RCC 7860 (cell line): ENCODE measurements at regions not wholly inside any gene's neighbourhood (a gene's known extent, or its start where the extent isn't known, plus 50 kb on each side); places are given as distances from the start of the nearest gene placed in this dataset.

Experiments used
- DNase-seq: peaks from one replicate; pipeline ENCODE4 v3.0.0-alpha.2; 2015; ENCODE audit warnings: low spot score
- FAIRE-seq: peaks from 2 replicates; lab custom pipeline; 2012; peaks lifted over from hg19 to GRCh38; lab: Jason Lieb, UNC

- DNase-seq = peak; percentile 75
- no peak for FAIRE-seq
Observed at GRCh38 chr4:54152846-54153600, 53.1 kb downstream of the GSX2 start.

DNA sequence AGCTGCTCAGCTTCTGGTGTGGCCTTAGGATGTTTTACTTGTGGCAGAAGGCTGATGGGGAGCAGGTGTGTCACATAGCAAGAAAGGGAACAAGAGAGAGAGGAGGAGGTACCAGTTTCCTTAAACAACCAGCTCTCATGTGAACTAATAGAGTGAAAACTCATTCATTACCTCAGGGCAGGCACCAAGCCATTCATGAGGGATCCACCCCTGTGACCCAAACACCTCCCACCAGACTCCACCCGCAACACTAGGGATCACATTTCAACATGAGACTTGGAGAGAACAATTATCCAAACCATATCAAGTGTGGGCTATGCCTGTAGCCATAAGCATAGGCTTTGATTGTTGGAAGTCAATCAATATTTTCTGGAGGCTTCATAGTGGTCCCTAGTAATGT is 56.0 kb downstream of the GSX2 start:
- no peak for FAIRE-seq
- no peak for DNase-seq

- FAIRE-seq (no peak), DNase-seq (no peak)
Observed at GRCh38 chr4:54157606-54158005, 57.6 kb downstream of the GSX2 start.

DNA sequence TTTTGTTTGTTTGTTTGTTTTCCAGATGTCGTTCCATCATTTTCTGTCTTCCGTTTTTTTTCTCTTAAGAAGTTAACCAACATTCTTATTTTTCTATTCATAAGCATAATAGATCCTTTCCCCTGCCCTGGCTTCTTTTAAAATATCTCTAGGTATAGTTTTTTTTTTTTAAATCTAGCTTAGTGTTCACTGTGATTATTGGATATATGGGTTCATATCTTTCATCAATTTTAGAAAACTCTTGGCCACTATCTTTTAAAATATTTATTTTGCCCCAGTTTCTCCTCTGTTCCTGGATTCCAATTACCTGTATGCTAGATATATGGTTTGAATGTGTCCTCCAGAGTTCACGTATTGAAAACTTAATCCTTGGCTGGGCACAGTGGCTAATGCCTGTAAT is 59.6 kb downstream of the GSX2 start:
- no peak for FAIRE-seq

DNA sequence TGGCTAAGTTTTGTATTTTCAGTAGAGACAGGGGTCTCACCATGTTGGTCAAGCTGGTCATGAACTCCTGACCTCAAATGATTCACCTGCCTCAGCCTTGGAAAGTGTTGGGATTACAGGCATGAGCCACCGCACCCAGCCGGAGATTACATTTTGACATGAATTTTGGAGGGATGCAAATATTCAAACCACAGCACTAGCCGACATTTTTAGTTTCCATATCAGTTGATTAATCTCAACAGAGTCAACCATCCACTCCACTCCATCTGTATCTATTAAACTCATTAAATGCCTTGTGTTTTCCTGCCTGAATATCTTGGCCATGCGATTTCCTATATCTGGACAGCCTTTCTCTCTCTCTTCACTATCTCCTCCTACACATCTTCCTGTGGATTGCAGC is 64.1 kb upstream of the PDGFRA start:
- FAIRE-seq (no peak), DNase-seq (peak; percentile 78)

More for the DNA sequence above, 59.6 kb downstream of the GSX2 start:
- DNase-seq = no peak

DNA sequence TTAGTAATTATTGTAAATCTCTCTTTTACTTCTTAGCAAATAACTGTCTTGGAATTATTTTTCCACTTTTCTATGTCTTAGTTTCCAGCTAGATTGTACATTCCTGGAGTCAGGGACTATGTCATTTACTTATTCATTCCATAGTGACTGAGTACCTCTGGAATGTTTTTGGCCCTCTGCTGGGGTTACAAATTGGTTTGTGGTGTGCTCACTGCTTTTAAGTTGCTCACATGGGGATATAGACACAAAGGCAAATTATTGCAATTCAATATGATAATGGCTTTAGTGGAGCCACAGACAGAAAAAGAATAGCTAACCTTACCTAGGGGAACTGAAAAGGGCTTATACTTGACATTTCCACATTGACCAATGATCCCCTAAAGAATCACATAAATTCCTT is 63.7 kb upstream of the PDGFRA start:
- DNase-seq (peak; percentile 95), FAIRE-seq (peak; percentile 97)

DNA sequence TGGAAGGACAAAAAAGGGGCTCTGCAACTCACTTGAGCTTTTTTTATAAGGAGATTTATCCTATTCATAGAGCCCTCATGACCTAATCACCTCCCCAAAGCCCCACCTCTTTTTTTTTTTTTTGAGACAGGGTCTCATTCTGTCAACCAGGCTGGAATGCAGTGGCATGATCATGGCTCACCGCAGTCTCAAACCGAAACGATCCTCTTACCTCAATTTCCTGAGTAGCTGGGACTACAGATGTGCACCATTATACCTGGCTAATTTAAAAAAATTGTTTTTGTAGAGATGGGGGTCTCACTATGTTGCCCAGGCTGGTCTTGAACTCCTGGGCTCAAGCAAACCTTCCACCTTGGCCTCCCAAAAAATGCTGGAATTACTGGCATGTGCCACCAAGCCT is 61.6 kb upstream of the PDGFRA start:
- no peak for FAIRE-seq

DNA sequence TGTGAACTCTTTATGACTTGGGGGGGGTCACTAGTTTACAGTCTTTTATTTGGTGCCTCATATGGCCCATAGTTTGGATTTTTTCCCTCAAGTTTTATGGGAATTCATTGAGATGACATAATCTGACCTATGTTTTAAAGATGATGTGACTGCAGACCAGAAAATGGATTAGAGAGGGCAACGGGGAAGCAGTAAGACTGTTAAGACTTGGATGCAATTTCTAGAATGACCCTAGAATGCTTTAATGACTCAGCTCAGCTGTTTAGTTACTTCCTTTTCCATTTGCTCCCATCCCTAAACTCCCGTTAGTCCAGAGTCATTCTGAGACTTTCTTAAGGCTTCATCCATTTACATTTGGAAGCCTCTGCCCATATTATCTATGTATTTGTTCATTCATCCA is 59.9 kb upstream of the PDGFRA start:
- no peak for DNase-seq

More for the DNA sequence above, 61.6 kb upstream of the PDGFRA start:
- no peak for DNase-seq

DNA sequence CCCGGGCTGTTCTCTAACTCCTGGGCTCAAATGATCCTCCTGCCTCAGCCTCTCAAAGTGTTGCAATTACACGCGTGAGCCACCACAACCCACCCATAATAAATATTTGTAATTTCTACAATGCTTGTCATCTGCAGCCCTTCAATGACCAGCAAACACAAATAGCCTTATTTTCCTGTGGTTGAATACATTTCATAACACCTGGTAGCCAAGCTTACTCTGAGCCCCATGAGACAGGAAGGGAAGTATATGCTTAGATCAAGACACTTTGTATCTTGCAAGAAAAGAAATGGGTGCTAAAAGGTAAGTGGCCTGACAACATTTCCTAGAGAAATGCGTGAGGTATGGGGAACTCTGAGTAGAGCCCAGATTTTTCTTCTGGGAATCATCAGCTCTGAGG is 56.9 kb upstream of the PDGFRA start:
- FAIRE-seq (no peak), DNase-seq (no peak)

More for the DNA sequence above, 59.9 kb upstream of the PDGFRA start:
- no peak for FAIRE-seq

GRCh38 chr4:54173281-54173912 is 55.7 kb upstream of the PDGFRA start:
- FAIRE-seq = no peak
- DNase-seq = no peak

DNA sequence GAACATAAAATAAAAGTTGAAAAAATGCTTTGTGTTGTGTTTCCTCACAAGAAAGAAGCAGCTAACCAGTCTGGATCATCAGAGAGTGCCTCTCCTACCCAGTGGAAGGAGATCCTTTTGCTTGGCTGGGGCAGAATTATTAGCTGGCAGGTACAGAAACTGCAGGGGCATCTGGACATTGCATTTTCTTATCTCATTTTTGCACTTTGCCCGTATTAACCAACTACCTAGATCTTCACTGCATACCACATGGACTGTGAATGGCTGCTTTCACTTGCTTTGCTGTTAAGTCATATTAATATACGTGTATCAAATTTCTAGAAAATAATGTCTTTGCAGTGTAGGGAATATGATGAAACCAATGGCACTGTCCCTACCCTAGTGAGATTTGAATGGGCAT is 52.9 kb upstream of the PDGFRA start:
- DNase-seq (no peak), FAIRE-seq (no peak)
